ENCODE measurements at regions not wholly inside any gene's neighbourhood (a gene's known extent, or its start where the extent isn't known, plus 50 kb on each side); places are given as distances from the start of the nearest gene placed in this dataset.
"Not testable (repeated sequence)": the region's sequence is repeated elsewhere in the genome, so short reads cannot be mapped to it uniquely, and the experiment has no call there.

GRCh38 chr1:157367870-157368269 lies 184.4 kb downstream of the FCRL5 start:
- DNase-seq: no peak

DNA sequence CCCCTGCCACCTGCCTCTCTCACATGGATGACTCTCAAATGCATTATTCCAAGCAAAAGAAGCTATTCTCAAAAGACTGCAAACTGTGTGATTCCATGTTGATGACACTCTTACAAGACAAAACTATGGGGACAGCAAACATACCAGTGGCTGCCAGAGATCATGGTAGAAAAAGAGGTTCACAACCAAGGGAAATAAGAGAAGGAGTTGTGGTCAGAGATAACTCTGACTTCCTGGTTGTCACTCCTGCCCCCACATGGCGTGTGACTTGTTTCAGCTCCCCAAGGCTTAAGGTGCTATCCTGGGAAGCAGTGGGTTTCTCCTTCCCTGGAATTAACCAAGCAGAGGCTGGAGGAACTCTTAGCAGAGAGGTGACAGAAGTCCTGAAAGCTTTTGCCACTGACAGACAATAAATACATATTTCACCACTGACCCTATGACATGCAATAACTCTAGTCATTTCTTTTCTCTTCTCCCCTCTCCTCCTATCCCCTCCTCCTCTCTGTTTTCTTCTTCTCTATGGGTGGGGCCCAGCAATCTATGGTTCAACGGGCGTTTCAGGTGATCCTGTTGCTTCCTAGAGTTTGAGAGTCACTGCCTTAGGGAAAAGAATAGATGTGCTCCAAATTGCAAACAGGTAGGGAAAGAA lies 185.1 kb downstream of the FCRL5 start:
- DNase-seq: no peak

GRCh38 chr1:157364612-157365011 lies 187.7 kb downstream of the FCRL5 start:
- DNase-seq: no peak

- DNase-seq: no peak
These were observed 188.6 kb downstream of the FCRL5 start for GRCh38 chr1:157363660-157364140.

GRCh38 chr1:157360023-157360390 lies 192.3 kb downstream of the FCRL5 start:
- DNase-seq: no peak

- peak; percentile 86 for DNase-seq
These were observed 192.8 kb downstream of the FCRL5 start for GRCh38 chr1:157359314-157360022.

DNA sequence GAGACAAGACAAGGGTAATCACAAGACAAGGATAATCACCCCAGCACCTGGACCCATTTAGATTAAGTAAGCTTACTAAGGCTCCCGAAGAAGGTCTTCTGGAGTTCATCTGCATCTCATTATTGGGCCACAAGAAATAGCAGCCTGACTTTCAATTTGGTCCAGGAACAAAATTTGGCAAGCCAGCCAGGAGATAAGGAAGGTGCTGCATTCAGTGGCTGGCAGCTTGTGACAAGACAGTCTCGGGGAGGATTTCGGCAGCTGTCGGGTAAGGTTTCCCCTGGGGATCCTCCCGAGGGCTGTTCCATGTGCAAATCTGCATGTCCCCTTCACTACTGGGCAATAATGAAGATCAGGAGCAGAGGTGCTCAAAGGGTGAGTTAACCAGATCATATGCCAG lies 195.2 kb downstream of the FCRL5 start:
- DNase-seq: no peak

DNA sequence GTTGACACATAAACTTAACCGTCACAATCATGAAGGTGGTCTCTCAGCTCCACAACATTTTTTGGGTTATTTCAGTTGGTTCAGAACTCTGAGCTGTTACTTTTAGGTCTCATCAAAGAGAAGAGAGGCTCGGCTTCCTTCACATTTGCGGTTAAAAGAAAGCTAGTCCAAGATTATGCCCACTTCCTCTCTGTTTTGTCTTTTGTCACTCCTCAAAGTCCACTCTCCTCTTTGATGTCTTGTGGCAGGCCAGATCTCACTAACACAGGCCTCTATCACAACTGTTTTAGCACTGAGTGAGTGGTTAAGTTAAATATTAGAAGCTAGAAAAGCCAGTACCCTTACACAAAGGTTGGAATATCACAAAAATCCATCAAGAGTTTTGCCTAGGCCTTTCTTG lies 195.7 kb downstream of the FCRL5 start:
- DNase-seq: no peak

- no peak for DNase-seq
These were observed 198.8 kb downstream of the FCRL5 start for GRCh38 chr1:157353546-157353945.

GRCh38 chr1:157352817-157353408 lies 199.4 kb downstream of the FCRL5 start:
- no peak for DNase-seq

DNA sequence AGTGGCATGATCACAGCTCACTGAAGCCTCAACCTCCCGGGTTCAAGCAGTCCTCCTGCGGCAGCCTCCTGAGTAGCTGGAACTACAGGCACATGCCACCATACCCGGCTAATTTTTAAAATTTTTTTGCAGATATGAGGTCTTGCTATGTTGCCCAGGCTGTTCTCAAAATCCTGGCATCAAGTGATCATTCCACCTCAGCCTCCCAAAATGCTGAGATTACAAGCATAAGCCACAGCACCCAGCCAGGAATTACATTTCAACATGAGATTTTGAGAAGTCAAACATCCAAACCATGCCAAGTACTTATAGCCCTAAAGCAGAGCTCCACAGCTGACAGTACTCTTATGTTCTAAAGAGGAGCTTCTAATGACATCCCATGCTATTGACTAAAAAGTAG lies 200.1 kb downstream of the FCRL5 start:
- DNase-seq: no peak

GRCh38 chr1:157351800-157352199 lies 200.5 kb downstream of the FCRL5 start:
- not testable (repeated sequence) for DNase-seq

- DNase-seq: no peak
These were observed 203.5 kb downstream of the FCRL5 start for GRCh38 chr1:157348538-157349480.

DNA sequence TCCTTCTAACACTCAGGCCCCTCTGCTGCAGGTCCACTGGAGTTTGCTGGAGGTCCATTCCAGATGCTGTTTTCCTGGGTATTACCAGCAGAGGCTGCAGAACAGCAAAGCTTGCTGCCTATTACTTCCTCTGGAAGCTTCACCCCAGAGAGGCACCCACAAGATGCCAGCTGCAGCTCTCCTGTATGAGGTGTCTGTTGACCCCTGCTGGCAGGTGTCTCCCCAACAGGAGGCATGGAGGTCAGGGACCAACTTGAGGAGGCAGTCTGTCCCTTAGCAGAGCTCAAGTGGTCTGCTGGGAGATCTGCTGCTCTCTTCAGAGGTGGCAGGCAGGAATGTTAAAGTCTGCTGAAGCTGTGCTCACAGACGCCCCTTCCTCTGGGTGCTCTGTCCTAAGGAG lies 204.8 kb downstream of the FCRL5 start:
- no peak for DNase-seq

DNA sequence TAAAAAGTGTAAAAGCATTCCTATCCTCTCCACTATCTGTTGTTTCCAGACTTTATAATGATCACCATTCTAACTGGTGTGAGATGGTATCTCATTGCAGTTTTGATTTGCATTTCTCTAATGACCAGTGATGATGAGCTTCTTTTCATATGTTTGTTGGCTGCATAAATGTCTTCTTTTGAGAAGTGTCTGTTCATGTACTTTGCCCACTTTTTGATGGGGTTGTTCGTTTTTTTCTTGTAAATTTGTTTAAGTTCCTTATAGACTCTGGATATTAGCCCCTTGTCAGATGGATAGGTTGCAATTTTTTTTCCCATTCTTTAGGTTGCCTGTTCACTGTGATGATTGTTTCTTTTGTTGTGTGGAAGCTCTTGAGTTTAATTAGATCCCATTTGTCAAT lies 199.6 kb upstream of the ETV3 start:
- DNase-seq: not testable (repeated sequence)

DNA sequence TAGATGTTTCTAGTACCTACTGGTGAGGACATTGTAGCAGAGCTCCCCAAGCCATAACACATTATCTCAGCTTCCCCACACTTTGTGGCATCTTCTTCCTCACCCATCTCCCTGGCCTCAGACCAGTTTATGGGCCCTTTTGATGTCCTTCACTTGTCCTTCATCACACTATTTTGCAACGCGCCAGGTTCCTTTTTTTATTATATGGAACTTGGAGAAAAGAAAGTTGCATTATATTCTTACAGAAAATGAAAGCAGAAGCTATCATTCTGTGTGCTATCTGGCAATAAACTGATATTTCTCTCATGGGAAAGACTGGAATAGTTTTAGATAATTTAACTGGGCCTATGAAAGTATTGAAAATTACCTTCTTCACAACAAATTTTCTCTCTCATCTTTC lies 196.9 kb upstream of the ETV3 start:
- DNase-seq: no peak

- DNase-seq: no peak
These were observed 195.8 kb upstream of the ETV3 start for GRCh38 chr1:157334041-157334440.

DNA sequence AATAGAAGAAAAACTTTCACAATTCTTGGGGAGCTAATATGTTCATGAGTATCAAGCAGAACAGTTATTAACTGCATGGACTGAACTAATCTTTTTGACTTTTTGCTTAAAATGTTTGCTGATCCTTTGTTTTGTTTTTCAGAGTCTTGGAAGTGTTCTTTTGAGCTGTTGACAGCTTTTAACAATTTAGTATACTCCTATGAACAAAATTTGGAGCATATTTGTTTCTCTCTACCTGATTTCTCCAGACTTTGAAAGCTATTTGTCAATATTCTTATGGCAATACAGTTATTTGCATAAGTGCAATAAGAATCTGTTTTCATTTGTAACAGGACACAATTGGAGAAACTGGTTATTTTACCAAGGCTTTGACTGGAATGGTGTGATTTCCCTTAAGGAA lies 192.0 kb upstream of the ETV3 start:
- not testable (repeated sequence) for DNase-seq

DNA sequence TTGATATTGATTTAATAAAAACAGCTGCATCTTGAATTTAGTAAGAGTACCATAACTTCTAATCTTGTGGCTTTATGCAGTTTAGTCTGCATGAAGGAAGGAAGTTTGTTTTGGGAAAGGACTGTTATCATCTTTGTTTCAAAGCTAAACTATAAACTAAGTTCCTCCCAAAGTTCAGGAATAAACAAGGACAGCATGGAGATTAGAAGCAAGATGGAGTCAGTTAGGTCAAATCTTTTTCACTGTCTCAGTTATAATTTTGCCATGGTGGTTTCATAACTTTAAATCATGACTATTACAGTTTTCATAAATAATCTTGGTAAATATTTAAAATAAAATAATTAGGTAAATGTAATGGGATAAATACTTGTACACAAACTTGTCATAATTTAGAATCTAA lies 189.9 kb upstream of the ETV3 start:
- DNase-seq: not testable (repeated sequence)

- no peak for DNase-seq
These were observed 188.1 kb upstream of the ETV3 start for GRCh38 chr1:157326173-157326859.

- DNase-seq: no peak
These were observed 187.0 kb upstream of the ETV3 start for GRCh38 chr1:157325220-157325619.

DNA sequence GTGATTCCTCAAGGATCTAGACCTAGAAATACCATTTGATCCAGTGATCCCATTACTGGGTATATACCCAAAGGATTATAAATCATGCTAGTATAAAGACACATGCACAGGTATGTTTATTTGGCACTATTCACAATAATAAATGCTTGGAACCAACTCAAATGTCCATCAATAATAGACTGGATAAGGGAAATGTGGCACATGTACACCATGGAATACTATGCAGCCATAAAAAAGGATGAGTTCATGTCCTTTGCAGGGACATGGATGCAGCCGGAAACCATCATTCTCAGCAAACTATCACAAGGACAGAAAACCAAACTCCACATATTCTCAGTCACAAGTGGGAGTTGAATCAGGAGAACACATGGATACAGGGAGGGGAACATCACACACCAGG lies 183.8 kb upstream of the ETV3 start:
- not testable (repeated sequence) for DNase-seq

DNA sequence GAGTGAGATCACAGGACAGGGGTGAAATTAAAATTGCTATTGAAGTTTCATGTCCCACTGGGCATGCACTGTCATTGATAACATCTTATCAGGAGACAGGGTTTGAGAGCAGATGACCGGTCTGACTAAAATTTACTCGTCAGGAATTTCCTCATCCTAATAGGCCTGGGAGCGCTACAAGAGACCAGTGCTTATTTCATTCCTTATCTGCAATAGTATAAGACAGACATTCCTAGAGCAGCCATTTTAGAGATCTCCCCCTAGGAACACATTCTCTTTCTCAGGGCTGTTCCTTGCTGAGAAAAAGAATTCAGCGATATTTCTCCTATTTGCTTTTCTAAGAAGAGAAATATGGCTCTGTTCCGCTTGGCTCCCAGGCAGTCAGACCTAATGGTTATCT lies 181.4 kb upstream of the ETV3 start:
- no peak for DNase-seq

All from NCI-H748 treated with DMSO at 0.1 percent for 48 hours (cell line).